Erythroblast (primary cell): ENCODE measurements at regions not wholly inside any gene's neighbourhood (a gene's known extent, or its start where the extent isn't known, plus 50 kb on each side); places are given as distances from the start of the nearest gene placed in this dataset.

ENCODE experiments used
- DNase-seq, 2 experiments: peaks; one replicate each; lab custom pipeline; 2025; lab: John Stamatoyannopoulos, UW
- GATA1 ChIP-seq: IDR thresholded peaks from 2 replicates; pipeline ENCODE4 v1.6.1; 2011; ENCODE audit warnings: low read depth, mild to moderate bottlenecking, control low read depth, low read length, moderate library complexity
- POLR2A ChIP-seq: IDR thresholded peaks from 2 replicates; pipeline ENCODE4 v1.6.1; 2011; ENCODE audit warnings: mild to moderate bottlenecking, low read length

- peak in 1 of 2 experiments; percentile 39 for DNase-seq
- TF ChIP-seq GATA1 (no peak), POLR2A (no peak)
These were observed 208.8 kb upstream of the EEA1 start for GRCh38 chr12:93137656-93138612.

GRCh38 chr12:93139028-93139665 is 210.1 kb upstream of the EEA1 start:
- no peak for DNase-seq
- no peak for TF ChIP-seq POLR2A
- no peak for TF ChIP-seq GATA1

- DNase-seq, result no peak
- TF ChIP-seq POLR2A (no peak), GATA1 (no peak)
These were observed 211.2 kb upstream of the EEA1 start for GRCh38 chr12:93140325-93140724.

GRCh38 chr12:93140801-93141200 is 211.7 kb upstream of the EEA1 start:
- no peak for DNase-seq
- no peak for TF ChIP-seq GATA1
- TF ChIP-seq POLR2A, result no peak

GRCh38 chr12:93142881-93143280 is 213.8 kb upstream of the EEA1 start:
- no peak for DNase-seq
- TF ChIP-seq GATA1 (no peak), POLR2A (no peak)

- TF ChIP-seq POLR2A, result no peak
- TF ChIP-seq GATA1, result no peak
- DNase-seq, result no peak
These were observed 215.0 kb upstream of the EEA1 start for GRCh38 chr12:93144109-93144508.

GRCh38 chr12:93145086-93145485 is 216.0 kb upstream of the EEA1 start:
- TF ChIP-seq POLR2A, result no peak
- no peak for TF ChIP-seq GATA1
- no peak for DNase-seq

GRCh38 chr12:93146263-93146939 is 217.3 kb upstream of the EEA1 start:
- DNase-seq, result no peak
- TF ChIP-seq GATA1, result no peak
- no peak for TF ChIP-seq POLR2A

- no peak for TF ChIP-seq GATA1
- no peak for TF ChIP-seq POLR2A
- no peak for DNase-seq
These were observed 217.9 kb upstream of the EEA1 start for GRCh38 chr12:93146970-93147369.

GRCh38 chr12:93148412-93148811 is 219.3 kb upstream of the EEA1 start:
- TF ChIP-seq GATA1 (no peak), POLR2A (no peak)
- no peak for DNase-seq

- DNase-seq, result peak in 1 of 2 experiments; percentile 7
- TF ChIP-seq GATA1 (no peak), POLR2A (no peak)
These were observed 220.1 kb upstream of the EEA1 start for GRCh38 chr12:93149229-93149628.

GRCh38 chr12:93151079-93151762 is 222.1 kb upstream of the EEA1 start:
- TF ChIP-seq POLR2A (no peak), GATA1 (no peak)

GRCh38 chr12:93152617-93153016 is 223.5 kb upstream of the EEA1 start:
- TF ChIP-seq POLR2A (no peak), GATA1 (no peak)
- DNase-seq, result no peak

More at GRCh38 chr12:93151079-93151762, 222.1 kb upstream of the EEA1 start:
- no peak for DNase-seq

GRCh38 chr12:93153321-93153720 is 224.2 kb upstream of the EEA1 start:
- TF ChIP-seq POLR2A (no peak), GATA1 (no peak)
- DNase-seq, result no peak
